CD14-positive monocyte (primary cell): ENCODE measurements at regions not wholly inside any gene's neighbourhood (a gene's known extent, or its start where the extent isn't known, plus 50 kb on each side); places are given as distances from the start of the nearest gene placed in this dataset.
"Not testable (repeated sequence)": the region's sequence is repeated elsewhere in the genome, so short reads cannot be mapped to it uniquely, and the experiment has no call there.

Experiments used
- DNase-seq, 3 donors: peaks; one replicate each; pipeline ENCODE4 v3.0.0-alpha.2; 2011 to 2022
- H2AFZ ChIP-seq: 2 replicates; pipeline ENCODE4 v1.6.0; 2012; ENCODE audit warnings: mild to moderate bottlenecking, low read depth, low read length, inconsistent platforms; ENCODE audit not compliant: insufficient read depth, poor library complexity, severe bottlenecking
- H3K27ac ChIP-seq, 2 donors: 1 replicate in 1 of 2; 2 replicates in 1 of 2; pipeline ENCODE4 v1.5.1; 2012 to 2013; ENCODE audit warnings: low read length in 2 of 2, control low read depth in 1 of 2, inconsistent platforms in 1 of 2, low read depth in 1 of 2, mild to moderate bottlenecking in 1 of 2
- H3K27me3 ChIP-seq, 2 donors: one replicate each; pipeline versions ENCODE4 v1.6.0 to v1.6.1; 2011 to 2013; ENCODE audit warnings: low read length in 2 of 2; ENCODE audit not compliant: control insufficient read depth in 2 of 2, insufficient read depth in 2 of 2
- H3K36me3 ChIP-seq, 2 donors: replicated peaks in 1 of 2; 1 replicate in 1 of 2; 2 replicates in 1 of 2; pipeline versions ENCODE4 v1.5.1 to v1.6.1; 2012 to 2013; ENCODE audit warnings: low read length in 2 of 2, control low read depth in 1 of 2, inconsistent platforms in 1 of 2, mild to moderate bottlenecking in 1 of 2; ENCODE audit not compliant: insufficient read depth in 2 of 2, control insufficient read depth in 1 of 2
- H3K4me1 ChIP-seq, 2 donors: 1 replicate in 1 of 2; 2 replicates in 1 of 2; pipeline versions ENCODE4 v1.5.1 to v1.6.1; 2012 to 2013; ENCODE audit warnings: low read length in 2 of 2, control low read depth in 1 of 2, inconsistent platforms in 1 of 2, mild to moderate bottlenecking in 1 of 2, moderate library complexity in 1 of 2; ENCODE audit not compliant: insufficient read depth in 2 of 2, control insufficient read depth in 1 of 2
- H3K4me2 ChIP-seq: replicated peaks from 2 replicates; pipeline ENCODE3; 2012; ENCODE audit warnings: low read length, moderate library complexity, mild to moderate bottlenecking; ENCODE audit not compliant: poor library complexity, severe bottlenecking; ENCODE audit errors: extremely low read depth
- H3K4me3 ChIP-seq, 3 experiments: fragments of 200-600 bp in 1 of 3; sonication (generic) in 1 of 3; replicated peaks in 1 of 3; 1 replicate in 2 of 3; 2 replicates in 1 of 3; pipeline ENCODE4 v1.5.1; 2011 to 2013; ENCODE audit warnings: low read length in 3 of 3, mild to moderate bottlenecking in 3 of 3, control low read depth in 2 of 3, low read depth in 2 of 3, inconsistent platforms in 1 of 3, moderate library complexity in 1 of 3
- H3K79me2 ChIP-seq: 2 replicates; pipeline ENCODE4 v1.6.0; 2012; ENCODE audit warnings: mild to moderate bottlenecking, control low read depth, inconsistent platforms, low read length, moderate library complexity; ENCODE audit not compliant: insufficient read depth
- H3K9ac ChIP-seq: 2 replicates; pipeline ENCODE4 v1.6.0; 2017; ENCODE audit warnings: low read length, mild to moderate bottlenecking; ENCODE audit not compliant: insufficient read depth, poor library complexity, severe bottlenecking
- H3K9me3 ChIP-seq, 2 donors: replicated peaks in 1 of 2; 1 replicate in 1 of 2; 2 replicates in 1 of 2; pipeline versions ENCODE4 v1.5.1 to v1.6.1; 2012 to 2013; ENCODE audit warnings: low read length in 2 of 2, control low read depth in 1 of 2; ENCODE audit not compliant: control insufficient read depth in 1 of 2, insufficient read depth in 1 of 2
- H4K20me1 ChIP-seq: 2 replicates; pipeline ENCODE4 v1.6.0; 2012; ENCODE audit warnings: mild to moderate bottlenecking, low read length, control low read depth, moderate library complexity; ENCODE audit not compliant: insufficient read depth
- H3K27ac Mint-ChIP-seq, 7 donors: one replicate each; pipeline ENCODE4 v1.8.0; 2020; ENCODE audit warnings: mild to moderate bottlenecking in 7 of 7, mixed read lengths in 7 of 7, moderate library complexity in 6 of 7, inconsistent platforms in 2 of 7
- H3K27me3 Mint-ChIP-seq, 3 donors: one replicate each; pipeline ENCODE4 v1.8.0; 2021 to 2022; ENCODE audit warnings: low read depth in 3 of 3, mild to moderate bottlenecking in 3 of 3, mixed read lengths in 3 of 3, moderate library complexity in 3 of 3, inconsistent platforms in 1 of 3
- H3K36me3 Mint-ChIP-seq, 2 donors: one replicate each; pipeline ENCODE4 v1.8.0; 2020; ENCODE audit warnings: mixed read lengths in 2 of 2, inconsistent platforms in 1 of 2, mild to moderate bottlenecking in 1 of 2
- H3K4me1 Mint-ChIP-seq: one replicate; pipeline ENCODE4 v1.8.0; 2020; ENCODE audit warnings: mild to moderate bottlenecking, mixed read lengths
- H3K4me3 Mint-ChIP-seq, 2 donors: one replicate each; pipeline ENCODE4 v1.8.0; 2020; ENCODE audit warnings: mild to moderate bottlenecking in 2 of 2, mixed read lengths in 2 of 2, moderate library complexity in 1 of 2
- H3K9me3 Mint-ChIP-seq, 7 donors: one replicate each; pipeline ENCODE4 v1.8.0; 2020 to 2022; ENCODE audit warnings: mixed read lengths in 7 of 7, mild to moderate bottlenecking in 6 of 7, moderate library complexity in 6 of 7, inconsistent platforms in 2 of 7
- WGBS: methylation state at CpG from one replicate; pipeline ENCODE4 v1.1.5; 2013; ENCODE audit warnings: missing lambda C conversion rate; ENCODE audit not compliant: insufficient coverage; 5-methylcytosine and 5-hydroxymethylcytosine counted together
- intact Hi-C, 2 donors: fragments of 100-400 bp; cut with micrococcal nuclease; formaldehyde crosslinking; loops; one replicate each; pipeline versions ENCODE4 v1.15.0 to v1.15.1; 2023

DNA sequence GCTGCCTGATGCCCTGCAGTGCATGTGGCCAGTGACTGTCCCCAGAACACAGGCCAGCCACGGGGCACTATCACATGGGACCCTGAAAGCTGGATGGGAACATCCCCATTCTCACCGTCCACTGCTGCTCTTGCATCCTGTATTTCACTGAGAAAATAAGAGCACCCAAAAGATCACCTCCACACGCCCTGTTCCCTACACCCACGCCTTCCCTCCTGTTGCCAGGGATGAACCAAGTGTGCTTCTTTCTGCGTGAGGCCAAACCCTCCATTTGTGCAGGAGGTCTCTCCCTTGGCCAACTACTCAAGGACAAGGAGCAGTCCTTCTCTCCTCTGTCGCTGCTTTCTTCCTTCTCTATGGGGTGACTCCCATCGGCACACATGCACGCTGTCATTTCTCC lies 118.3 kb downstream of the LRRC37A3 start:
- H3K36me3 ChIP-seq, result peaks cover 40 to 70% of the 10 kb centered on the region in 2 donors
- H3K4me2 ChIP-seq, intact Hi-C loops, H3K9me3 ChIP-seq, H2AFZ ChIP-seq, H3K9me3 Mint-ChIP-seq, H3K79me2 ChIP-seq, H3K4me3 Mint-ChIP-seq, H3K27me3 ChIP-seq, H3K9ac ChIP-seq, H3K27me3 Mint-ChIP-seq, DNase-seq, H3K4me1 ChIP-seq, H3K4me3 ChIP-seq, H3K4me1 Mint-ChIP-seq, H3K27ac ChIP-seq: not testable (repeated sequence)
- WGBS, result 100% methylated on average over 6 of the region's 8 CpGs
- Mint-ChIP-seq H3K27ac (peak overlapping the region in 1 of 7 donors; percentile 61), H3K36me3 (peaks cover 45 to 74% of the 10 kb centered on the region in 2 donors)
- H4K20me1 ChIP-seq, result peaks cover 13% of the 10 kb centered on the region

DNA sequence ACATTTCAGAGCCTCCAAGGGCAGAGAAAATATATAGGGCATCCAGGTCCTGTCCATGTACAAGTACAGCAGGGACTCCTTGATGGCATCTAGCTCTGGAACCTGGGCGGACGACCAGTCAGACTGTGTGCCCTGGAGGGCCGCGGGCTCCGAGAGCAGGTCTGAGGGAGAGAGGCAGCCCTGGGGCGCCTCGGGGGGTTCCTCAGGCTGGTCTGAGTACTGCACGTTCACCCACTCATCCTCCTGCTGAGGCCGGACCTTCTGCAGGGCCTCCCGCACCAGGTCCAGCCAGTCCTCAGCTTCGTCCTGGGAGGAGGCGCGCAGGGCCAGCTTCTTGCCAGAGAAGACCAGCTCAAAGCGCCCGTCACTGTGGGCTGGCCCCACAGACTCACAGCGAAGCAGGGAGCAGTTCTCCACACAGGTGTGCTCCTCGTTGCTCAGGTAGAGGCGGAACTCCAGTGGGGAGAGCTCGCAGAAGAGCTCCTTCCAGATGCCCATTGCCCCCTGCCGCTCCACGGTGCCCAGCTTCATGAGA lies 118.8 kb downstream of the LRRC37A3 start:
- H3K27ac ChIP-seq, H3K4me2 ChIP-seq, H3K79me2 ChIP-seq, intact Hi-C loops, DNase-seq, H3K9ac ChIP-seq, H2AFZ ChIP-seq, H3K27ac Mint-ChIP-seq, H3K27me3 Mint-ChIP-seq, H3K4me1 ChIP-seq, H3K27me3 ChIP-seq, H3K9me3 ChIP-seq, H3K9me3 Mint-ChIP-seq, H3K4me1 Mint-ChIP-seq, H3K4me3 ChIP-seq, H3K4me3 Mint-ChIP-seq: not testable (repeated sequence)
- H3K36me3 ChIP-seq, result peaks cover 40 to 65% of the 10 kb centered on the region in 2 donors
- H4K20me1 ChIP-seq, result peaks cover 15% of the 10 kb centered on the region
- WGBS, result 96% methylated on average over 16 of the region's 21 CpGs
- peaks cover 43 to 70% of the 10 kb centered on the region in 2 donors for H3K36me3 Mint-ChIP-seq

DNA sequence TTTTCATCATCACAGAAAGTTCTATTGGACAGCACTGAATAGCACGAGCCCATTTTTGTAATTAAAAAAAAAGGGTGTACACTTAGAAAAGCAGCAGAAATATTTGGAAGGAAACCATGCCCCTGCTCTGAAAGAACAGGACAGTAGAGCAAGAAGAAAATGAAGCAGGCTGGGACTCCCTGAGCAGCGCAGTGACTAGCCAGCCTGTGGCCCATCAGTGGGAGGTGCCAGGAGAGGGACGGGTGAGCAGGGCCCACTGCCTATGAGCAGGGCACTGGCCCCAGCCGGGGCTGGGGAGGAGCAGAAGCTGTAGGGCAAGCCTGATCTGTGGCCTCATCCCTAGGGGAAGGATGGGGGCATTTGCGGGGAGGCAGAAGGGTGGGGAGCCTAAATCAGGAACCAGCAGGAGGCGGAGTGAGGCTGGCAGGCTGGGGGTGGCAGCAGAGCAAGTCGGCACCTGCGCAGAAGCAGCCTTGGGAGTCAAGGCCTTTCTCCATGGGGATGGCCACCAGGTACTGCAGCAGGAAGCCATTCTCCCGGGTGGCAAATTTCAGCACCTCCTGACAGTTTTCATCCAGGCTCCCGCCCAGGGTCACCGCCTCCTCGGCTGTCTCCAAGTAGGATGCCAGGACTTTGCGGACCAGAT lies 119.6 kb downstream of the LRRC37A3 start:
- H3K27ac ChIP-seq, H3K4me2 ChIP-seq, H3K27me3 Mint-ChIP-seq, H3K4me1 Mint-ChIP-seq, H3K27me3 ChIP-seq, H3K9me3 ChIP-seq, H3K79me2 ChIP-seq, H3K4me3 ChIP-seq, H3K4me1 ChIP-seq, H3K9me3 Mint-ChIP-seq, intact Hi-C loops, H2AFZ ChIP-seq, H3K27ac Mint-ChIP-seq, H3K9ac ChIP-seq, H3K4me3 Mint-ChIP-seq, DNase-seq: not testable (repeated sequence)
- 96% methylated on average over 3 of the region's 13 CpGs for WGBS
- peaks cover 38 to 63% of the 10 kb centered on the region in 2 donors for H3K36me3 ChIP-seq
- H4K20me1 ChIP-seq, result peaks cover 20% of the 10 kb centered on the region
- peaks cover 49 to 71% of the 10 kb centered on the region in 2 donors for H3K36me3 Mint-ChIP-seq

DNA sequence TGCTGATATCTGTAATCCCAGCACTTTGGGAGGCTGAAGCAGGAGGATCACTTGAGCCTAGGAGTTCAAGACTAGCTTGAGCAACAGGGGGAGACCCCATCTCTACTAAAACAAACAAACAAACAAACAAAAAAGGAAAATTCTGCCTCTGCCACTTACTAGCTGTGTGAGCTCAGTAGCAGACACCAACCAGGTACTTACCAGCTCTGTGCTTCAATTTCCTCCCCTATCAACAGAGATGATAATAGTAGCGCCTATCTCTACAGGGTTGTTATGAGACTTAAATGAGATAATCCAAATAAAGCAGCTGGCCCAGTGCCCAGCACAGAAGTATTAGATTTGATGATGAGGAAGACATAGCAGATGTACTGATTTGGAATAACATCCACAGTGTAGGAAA lies 120.3 kb downstream of the LRRC37A3 start:
- intact Hi-C loops, H3K9me3 Mint-ChIP-seq, H3K27ac Mint-ChIP-seq, H3K4me2 ChIP-seq, H2AFZ ChIP-seq, H3K27me3 ChIP-seq, H3K4me3 Mint-ChIP-seq, H3K9ac ChIP-seq, DNase-seq, H3K79me2 ChIP-seq, H3K9me3 ChIP-seq, H3K27me3 Mint-ChIP-seq, H3K27ac ChIP-seq, H3K4me3 ChIP-seq: not testable (repeated sequence)
- Histone ChIP-seq H3K4me1 (peaks cover 11 to 13% of the 10 kb centered on the region in 2 donors), H4K20me1 (peaks cover 25% of the 10 kb centered on the region), H3K36me3 (peaks cover 38 to 63% of the 10 kb centered on the region in 2 donors)
- Mint-ChIP-seq H3K36me3 (peaks cover 51 to 77% of the 10 kb centered on the region in 2 donors), H3K4me1 (peaks cover 17% of the 10 kb centered on the region)
- no CpG with 5 or more reads among the region's 1 CpG for WGBS
